ENCODE measurements at regions not wholly inside any gene's neighbourhood (a gene's known extent, or its start where the extent isn't known, plus 50 kb on each side); places are given as distances from the start of the nearest gene placed in this dataset.
A peak's percentile ranks its signal among the peaks of the same experiment; 100 is the strongest.

GRCh38 chr5:166505544-166505943, 1785.9 kb upstream of the WWC1 start:
- DNase-seq, result no peak

GRCh38 chr5:166507810-166508425, 1783.5 kb upstream of the WWC1 start:
- no peak for DNase-seq

GRCh38 chr5:166509085-166509484, 1782.4 kb upstream of the WWC1 start:
- peak; percentile 39 for DNase-seq

GRCh38 chr5:166517976-166518375, 1773.5 kb upstream of the WWC1 start:
- DNase-seq, result no peak

- no peak for DNase-seq
Observed at GRCh38 chr5:166523206-166523605, 1768.2 kb upstream of the WWC1 start.

GRCh38 chr5:166529200-166529599, 1762.2 kb upstream of the WWC1 start:
- no peak for DNase-seq

- DNase-seq, result no peak
Observed at GRCh38 chr5:166532456-166533220, 1758.8 kb upstream of the WWC1 start.

GRCh38 chr5:166535641-166536040, 1755.8 kb upstream of the WWC1 start:
- DNase-seq, result no peak

- no peak for DNase-seq
Observed at GRCh38 chr5:166540156-166540555, 1751.3 kb upstream of the WWC1 start.

GRCh38 chr5:166551384-166551783, 1740.1 kb upstream of the WWC1 start:
- no peak for DNase-seq

- DNase-seq, result no peak
Observed at GRCh38 chr5:166553778-166554177, 1737.7 kb upstream of the WWC1 start.

- peak; percentile 11 for DNase-seq
Observed at GRCh38 chr5:166561759-166562158, 1729.7 kb upstream of the WWC1 start.

- peak; percentile 44 for DNase-seq
Observed at GRCh38 chr5:166562246-166562645, 1729.2 kb upstream of the WWC1 start.

- DNase-seq, result no peak
Observed at GRCh38 chr5:166566725-166567124, 1724.7 kb upstream of the WWC1 start.

GRCh38 chr5:166570865-166571264, 1720.6 kb upstream of the WWC1 start:
- DNase-seq, result no peak

GRCh38 chr5:166571668-166572067, 1719.8 kb upstream of the WWC1 start:
- DNase-seq, result no peak

GRCh38 chr5:166576323-166576722, 1715.1 kb upstream of the WWC1 start:
- no peak for DNase-seq

GRCh38 chr5:166581826-166582225, 1709.6 kb upstream of the WWC1 start:
- no peak for DNase-seq

- no peak for DNase-seq
Observed at GRCh38 chr5:166582416-166582815, 1709.0 kb upstream of the WWC1 start.

GRCh38 chr5:166594567-166594966, 1696.9 kb upstream of the WWC1 start:
- DNase-seq, result peak; percentile 64

- peak; percentile 48 for DNase-seq
Observed at GRCh38 chr5:166595274-166595951, 1696.0 kb upstream of the WWC1 start.

- DNase-seq, result peak; percentile 20
Observed at GRCh38 chr5:166596043-166596442, 1695.4 kb upstream of the WWC1 start.

GRCh38 chr5:166602271-166602670, 1689.2 kb upstream of the WWC1 start:
- peak; percentile 21 for DNase-seq

GRCh38 chr5:166617507-166617906, 1673.9 kb upstream of the WWC1 start:
- DNase-seq, result no peak
